ENCODE measurements at regions not wholly inside any gene's neighbourhood (a gene's known extent, or its start where the extent isn't known, plus 50 kb on each side); places are given as distances from the start of the nearest gene placed in this dataset.

GRCh38 chr6:45791211-45792168 lies 224.2 kb downstream of the CLIC5 start:
- DNase-seq, result no peak

GRCh38 chr6:45789238-45789637 lies 226.4 kb downstream of the CLIC5 start:
- no peak for DNase-seq

- DNase-seq, result no peak
Observed at GRCh38 chr6:45787384-45787783, 228.3 kb downstream of the CLIC5 start.

- peak; percentile 93 for DNase-seq
Observed at GRCh38 chr6:45786355-45786781, 229.3 kb downstream of the CLIC5 start.

GRCh38 chr6:45784250-45784649 lies 231.4 kb downstream of the CLIC5 start:
- DNase-seq, result no peak

DNA sequence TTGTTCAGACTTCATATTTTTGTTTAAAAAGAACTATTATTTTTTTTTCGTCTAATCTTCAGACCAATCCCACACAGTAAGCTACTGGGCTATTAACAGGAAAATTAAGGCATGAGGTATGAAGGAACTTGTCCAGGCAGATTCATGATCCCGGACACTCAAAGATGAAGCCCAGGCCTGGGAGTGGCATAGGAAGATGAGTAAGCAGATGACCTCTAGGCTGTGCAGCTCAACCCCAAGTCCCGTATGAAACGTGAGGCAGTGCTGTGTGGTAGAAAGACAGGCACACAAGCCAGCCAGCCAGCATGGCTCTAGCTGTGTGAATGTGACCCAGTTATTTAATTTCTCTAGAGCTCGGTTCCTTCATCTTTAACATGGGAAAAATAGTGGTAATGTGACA lies 231.9 kb downstream of the CLIC5 start:
- no peak for DNase-seq

DNA sequence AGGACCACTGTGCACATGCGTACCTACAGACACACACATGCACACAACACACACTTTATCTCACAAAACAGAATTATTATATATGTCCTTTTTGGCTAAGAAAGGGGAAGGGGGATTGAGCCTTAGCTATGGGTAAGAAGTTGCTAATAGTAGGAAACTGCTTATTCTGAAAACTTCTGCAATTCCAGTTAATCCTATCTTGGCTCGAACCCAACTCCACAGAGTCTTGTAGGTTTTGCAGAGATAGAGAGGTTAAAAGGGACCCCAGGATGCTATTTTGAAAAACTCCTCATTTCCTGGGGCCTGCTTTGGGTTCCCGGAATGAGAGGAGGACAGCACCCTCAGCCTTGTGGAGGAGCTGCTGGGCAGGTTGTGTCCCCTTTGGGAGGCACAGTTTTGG lies 233.8 kb downstream of the CLIC5 start:
- no peak for DNase-seq

GRCh38 chr6:45780523-45780922 lies 235.1 kb downstream of the CLIC5 start:
- no peak for DNase-seq

DNA sequence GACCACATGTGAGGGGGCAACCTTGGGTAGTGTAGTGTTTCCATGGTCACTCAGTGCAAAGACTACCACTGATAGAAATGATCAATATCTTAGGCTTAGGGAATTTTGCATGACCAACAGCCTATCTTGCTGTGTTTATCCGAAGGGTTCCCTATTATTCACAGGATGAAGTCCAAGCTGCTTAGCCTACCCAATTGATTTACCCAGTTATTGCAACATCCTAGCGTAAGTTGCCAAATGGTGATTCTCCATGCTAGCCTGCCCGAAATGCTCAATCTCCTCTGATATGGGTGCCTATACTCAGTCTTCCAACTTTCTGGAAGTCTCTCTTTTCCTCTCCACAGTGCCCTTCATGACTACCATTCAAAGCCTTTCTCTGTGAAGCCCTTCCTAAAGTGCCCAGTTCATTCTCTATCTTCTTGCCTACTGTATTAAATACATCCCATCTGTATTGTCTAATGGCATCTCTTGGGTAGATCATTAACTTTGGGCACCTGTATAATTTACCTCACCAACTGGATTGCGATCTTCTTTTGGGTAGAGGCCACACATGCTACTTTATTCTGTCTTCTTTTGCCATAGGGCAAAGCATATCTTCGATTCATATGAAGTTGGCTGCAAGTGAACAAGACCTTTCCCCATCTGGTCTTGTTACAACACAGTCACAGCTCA lies 240.5 kb downstream of the CLIC5 start:
- no peak for DNase-seq

DNA sequence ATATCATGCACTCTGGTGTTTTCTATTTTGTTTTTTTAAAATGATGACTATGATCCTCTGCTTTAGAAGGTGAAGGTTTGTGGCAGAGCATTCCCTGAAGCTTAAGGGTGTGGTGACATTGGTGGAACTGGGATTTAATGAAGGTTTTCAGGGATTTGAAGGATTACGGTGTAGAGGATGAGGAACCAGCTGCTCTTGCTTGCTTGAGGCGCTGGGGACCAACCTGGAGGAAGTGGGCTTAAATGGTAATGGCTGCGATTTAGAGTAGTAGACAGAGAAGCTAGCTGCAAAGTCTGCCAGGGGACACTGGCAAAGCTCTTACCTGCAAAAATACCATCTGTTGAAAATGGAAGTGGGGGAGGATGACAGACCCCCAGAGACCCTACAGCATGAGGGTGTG lies 241.8 kb downstream of the CLIC5 start:
- no peak for DNase-seq

DNA sequence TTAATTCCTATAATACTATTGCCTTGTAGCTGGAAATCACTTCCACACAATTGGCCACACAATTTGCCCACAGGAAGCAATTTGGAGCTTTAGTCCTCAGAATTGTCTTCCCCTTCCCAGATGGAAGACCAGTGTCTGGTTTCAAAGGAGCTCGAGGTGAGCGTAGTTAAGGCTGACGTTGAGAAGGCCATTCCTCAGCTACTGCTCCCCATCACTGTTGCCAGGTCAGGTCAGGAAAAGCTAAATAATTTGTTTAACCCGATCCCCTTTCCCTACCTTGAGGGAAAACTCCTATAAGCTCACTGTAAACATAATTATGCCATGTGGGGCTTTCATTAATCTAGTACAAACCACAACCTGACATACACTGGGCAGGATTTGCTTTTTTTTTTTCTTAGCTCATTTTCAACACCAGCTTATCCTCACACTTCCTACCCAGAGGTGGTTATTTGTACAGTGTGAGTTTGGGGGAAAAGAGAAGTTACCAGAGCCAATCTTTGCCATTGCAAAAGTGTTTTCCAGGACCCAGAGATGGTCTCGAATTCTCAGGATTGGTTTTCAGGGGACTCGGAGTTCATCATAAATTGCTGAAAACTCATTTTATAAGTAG lies 242.7 kb downstream of the CLIC5 start:
- no peak for DNase-seq

- no peak for DNase-seq
Observed at GRCh38 chr6:45772051-45772450, 243.6 kb downstream of the CLIC5 start.

- no peak for DNase-seq
Observed at GRCh38 chr6:45763281-45763680, 252.4 kb downstream of the CLIC5 start.

- no peak for DNase-seq
Observed at GRCh38 chr6:45759472-45759810, 256.2 kb downstream of the CLIC5 start.

GRCh38 chr6:45758787-45759471 lies 256.7 kb downstream of the CLIC5 start:
- no peak for DNase-seq

DNA sequence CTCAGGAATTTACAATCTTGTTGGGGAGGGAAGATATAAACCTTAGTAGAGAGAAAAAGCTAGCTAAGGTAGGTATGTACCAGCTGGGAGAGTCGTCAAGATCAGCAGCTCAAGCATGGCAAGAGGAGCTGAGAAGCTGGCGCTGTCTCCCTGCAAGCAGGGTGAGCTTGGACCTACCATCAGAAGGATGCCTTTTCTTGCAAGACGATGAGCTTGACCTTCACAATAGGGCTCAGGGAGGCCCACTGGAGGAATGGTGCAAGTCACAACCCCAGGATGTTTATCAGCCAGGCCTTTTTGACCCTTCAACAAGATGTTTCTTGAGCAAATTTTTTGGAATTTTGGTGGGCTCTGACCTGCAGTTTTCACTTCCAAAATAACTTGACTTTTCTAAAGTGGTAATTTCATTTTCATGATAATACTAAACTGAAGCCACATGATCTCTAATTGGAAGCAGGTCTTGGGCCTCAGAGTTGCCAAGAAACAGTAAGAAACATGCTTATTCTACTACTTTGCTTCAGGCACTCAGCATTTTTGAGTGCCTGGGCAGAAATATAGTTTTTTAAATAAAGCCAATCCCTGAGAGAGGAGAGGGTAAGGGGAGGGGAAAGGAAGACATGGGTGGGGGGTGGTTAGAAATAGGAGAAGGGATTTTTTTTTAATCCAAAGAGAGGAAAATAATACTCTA lies 258.1 kb downstream of the CLIC5 start:
- DNase-seq, result no peak

DNA sequence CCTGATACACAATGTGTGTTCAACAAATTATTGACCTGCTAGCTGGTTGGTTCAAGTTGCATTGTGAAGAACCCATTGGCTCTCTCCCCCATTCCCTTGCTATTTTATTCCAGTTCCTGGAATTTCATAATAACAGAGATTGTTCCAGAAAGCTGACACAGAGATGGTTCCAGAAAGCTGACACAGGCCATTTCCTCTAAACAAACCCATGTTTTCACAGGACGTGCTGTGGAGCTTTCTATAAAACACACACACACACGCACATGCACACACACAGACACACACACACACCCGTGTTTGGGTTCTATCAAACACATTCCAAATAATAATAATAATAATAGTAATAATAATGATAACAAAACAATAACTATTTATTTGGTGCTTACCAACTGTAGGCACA lies 259.1 kb downstream of the CLIC5 start:
- DNase-seq, result no peak

GRCh38 chr6:45754432-45754831 lies 261.2 kb downstream of the CLIC5 start:
- DNase-seq, result no peak

- no peak for DNase-seq
Observed at GRCh38 chr6:45746046-45746445, 269.6 kb downstream of the CLIC5 start.

- no peak for DNase-seq
Observed at GRCh38 chr6:45743028-45743615, 272.5 kb downstream of the CLIC5 start.

GRCh38 chr6:45742591-45742990 lies 273.1 kb downstream of the CLIC5 start:
- no peak for DNase-seq

GRCh38 chr6:45741437-45742171 lies 274.1 kb downstream of the CLIC5 start:
- DNase-seq, result no peak

All from COR-L47 (cell line).